Hippocampal formation (tissue), 2 donors: ENCODE measurements at regions not wholly inside any gene's neighbourhood (a gene's known extent, or its start where the extent isn't known, plus 50 kb on each side); places are given as distances from the start of the nearest gene placed in this dataset.
"Not testable (repeated sequence)": the region's sequence is repeated elsewhere in the genome, so short reads cannot be mapped to it uniquely, and the experiment has no call there.

Experiments used
- DNase-seq, 2 donors: peaks; one replicate each; lab custom pipeline; 2025; lab: John Stamatoyannopoulos, UW

- no peak for DNase-seq
Observed at GRCh38 chr9:103068753-103069152, 73.6 kb downstream of the CYLC2 start.

GRCh38 chr9:103078581-103078980 lies 83.4 kb downstream of the CYLC2 start:
- DNase-seq = no peak

DNA sequence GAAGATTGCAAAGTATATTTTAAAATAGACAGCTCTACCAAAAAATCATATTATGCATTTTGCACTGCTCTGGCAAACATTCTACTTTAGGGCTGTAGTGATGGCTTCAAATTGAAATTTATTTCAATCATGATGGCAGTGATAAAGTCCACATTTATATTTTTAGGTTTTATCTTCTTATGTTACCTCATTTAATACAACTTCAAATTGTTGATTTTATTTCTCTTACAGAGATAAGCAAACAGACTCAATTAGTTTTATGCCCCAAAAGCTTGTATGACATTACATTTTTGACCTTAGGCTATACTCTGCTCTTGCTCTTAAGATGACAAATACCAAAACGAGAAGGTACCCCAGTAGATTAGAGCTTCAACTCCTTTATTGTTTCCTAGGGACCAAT lies 87.4 kb downstream of the CYLC2 start:
- DNase-seq = no peak

DNA sequence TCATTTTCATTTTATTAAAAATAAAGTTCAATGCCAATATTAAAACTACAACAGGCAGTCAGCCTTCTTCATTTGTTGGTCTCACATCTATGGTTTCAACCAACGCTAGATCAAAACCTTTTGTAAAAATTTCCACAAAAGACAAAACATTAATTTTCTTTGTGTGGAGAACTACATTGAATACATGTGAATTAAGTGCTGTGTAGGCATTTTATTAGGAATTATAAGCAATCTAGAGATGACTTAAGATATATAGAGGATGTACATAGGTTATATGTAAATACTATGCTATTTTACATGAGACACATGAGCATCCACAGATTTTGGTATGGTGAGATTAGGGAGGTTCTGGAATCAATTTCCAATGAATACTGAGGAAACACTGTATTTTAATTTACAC lies 94.2 kb downstream of the CYLC2 start:
- no peak for DNase-seq

DNA sequence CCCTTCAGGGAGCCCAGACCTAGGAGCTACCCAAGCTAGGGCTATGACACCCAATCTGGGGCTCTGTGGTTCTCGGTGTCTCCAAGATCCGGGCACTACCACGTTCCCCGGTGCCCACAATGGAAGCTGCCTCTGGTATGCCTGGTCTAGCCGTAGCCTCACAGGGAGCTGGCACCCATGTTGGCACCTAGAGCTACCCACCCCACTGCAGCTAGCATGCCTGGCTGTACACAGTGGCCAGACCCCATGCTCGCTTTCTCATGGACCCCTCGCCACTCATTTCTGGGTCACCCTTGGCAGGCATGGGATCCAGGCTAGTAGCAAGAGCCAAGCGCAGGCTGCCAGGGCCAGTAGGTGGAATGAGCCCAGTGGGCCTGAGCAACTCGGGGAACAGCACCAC lies 109.0 kb downstream of the CYLC2 start:
- no peak for DNase-seq

GRCh38 chr9:103116246-103116645 lies 121.1 kb downstream of the CYLC2 start:
- no peak for DNase-seq

GRCh38 chr9:103126494-103126893 lies 131.4 kb downstream of the CYLC2 start:
- DNase-seq = no peak

GRCh38 chr9:103139891-103140290 lies 144.8 kb downstream of the CYLC2 start:
- DNase-seq = no peak

GRCh38 chr9:103152473-103152872 lies 157.3 kb downstream of the CYLC2 start:
- no peak for DNase-seq

GRCh38 chr9:103167530-103167929 lies 172.4 kb downstream of the CYLC2 start:
- no peak for DNase-seq

- no peak for DNase-seq
Observed at GRCh38 chr9:103168254-103168653, 173.1 kb downstream of the CYLC2 start.

DNA sequence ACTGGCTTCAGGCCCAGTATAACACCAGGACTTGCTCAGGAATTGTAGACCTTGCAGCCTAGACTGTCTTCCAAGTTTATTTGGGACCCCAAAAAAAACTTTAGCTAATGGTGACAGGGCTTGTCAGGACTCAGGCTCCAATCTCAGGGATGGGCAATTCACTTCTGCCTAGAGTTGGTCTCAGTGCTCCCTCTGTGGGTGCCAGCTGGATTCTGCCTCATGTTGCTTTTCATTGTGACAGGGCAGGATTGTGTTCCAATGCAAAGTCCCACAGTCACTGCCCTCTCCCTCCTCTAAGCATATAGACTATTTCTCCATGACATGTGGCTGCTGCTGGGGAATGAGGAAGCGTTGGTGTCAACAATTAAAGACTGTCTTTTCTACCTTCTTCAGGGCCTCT lies 174.7 kb downstream of the CYLC2 start:
- no peak for DNase-seq

DNA sequence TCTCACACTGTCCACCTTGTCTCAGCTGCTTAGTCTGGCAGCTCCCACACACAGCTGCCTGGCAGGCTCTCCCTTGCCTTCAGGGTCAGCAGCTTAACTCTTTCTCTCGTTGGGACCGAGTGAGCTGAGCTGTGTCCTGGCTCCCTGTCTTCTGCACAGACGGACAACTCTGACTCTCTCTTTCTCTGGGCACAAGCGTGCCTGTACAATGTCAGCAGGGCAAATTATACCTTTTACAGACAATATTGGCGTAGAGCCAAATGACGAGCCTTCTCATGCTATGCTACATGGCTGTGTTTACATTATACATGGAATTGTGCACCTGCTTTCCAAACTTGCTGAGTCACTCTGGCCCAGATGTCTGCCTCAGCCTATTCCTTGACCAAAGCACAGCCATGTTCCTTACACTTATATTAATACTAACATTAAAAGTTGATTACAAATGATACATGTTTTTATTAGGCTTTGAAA lies 188.6 kb downstream of the CYLC2 start:
- DNase-seq = no peak

DNA sequence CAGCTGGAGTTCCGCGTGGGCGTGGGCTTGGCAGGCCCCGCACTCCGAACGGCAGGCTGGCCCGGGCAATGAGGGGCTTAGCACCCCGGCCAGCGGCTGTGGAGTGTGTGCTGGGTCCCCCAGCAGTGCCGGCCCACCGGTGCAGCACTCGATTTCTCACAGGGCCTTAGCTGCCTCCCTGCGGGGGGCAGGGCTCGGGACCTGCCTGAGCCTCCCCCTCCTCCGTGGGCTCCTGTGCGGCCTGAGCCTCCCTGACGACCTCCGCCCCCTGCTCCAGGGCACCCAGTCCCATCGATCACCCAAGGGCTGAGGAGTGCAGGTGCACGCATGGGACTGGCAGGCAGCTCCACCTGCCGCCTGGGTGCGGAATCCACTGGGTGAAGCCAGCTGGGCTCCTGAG lies 191.8 kb downstream of the CYLC2 start:
- no peak for DNase-seq

- DNase-seq = no peak
Observed at GRCh38 chr9:103188781-103189350, 193.7 kb downstream of the CYLC2 start.

DNA sequence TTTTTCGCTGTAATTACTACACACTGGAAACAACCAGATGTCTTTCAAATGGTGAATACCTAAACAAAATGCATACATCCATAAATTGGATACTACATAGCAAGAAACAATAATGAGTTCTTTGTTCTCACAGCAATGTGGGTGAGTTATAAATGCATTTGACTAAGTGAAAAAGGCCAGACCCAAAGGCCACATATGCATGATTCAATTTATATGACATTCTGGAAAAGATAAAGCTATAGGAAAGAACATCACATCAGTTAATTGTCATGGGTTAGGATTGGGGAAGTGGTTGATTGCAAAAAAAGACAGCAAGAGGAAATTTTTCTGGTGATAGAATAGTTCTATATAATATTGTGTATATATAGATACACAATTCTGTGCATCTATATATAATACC lies 198.9 kb downstream of the CYLC2 start:
- DNase-seq = no peak

DNA sequence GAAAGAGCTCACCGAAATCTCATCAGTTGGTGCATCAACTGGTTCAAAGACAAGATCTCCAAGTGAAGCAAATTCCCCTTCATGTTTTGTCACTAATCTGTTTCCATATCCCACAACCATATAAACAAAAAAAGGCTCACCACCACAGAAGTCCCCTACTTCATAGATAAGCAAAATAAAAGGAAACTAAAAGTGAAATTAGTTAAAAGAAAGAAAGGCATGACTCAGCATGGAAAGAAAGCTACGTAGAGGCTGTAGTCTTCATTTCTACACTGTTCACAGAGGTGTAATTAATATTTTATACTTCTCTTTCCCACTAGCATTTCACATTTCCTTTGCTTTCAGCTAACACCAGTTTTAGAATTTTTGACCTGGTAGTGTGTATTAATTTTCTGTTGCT lies 208.0 kb downstream of the CYLC2 start:
- DNase-seq = no peak

DNA sequence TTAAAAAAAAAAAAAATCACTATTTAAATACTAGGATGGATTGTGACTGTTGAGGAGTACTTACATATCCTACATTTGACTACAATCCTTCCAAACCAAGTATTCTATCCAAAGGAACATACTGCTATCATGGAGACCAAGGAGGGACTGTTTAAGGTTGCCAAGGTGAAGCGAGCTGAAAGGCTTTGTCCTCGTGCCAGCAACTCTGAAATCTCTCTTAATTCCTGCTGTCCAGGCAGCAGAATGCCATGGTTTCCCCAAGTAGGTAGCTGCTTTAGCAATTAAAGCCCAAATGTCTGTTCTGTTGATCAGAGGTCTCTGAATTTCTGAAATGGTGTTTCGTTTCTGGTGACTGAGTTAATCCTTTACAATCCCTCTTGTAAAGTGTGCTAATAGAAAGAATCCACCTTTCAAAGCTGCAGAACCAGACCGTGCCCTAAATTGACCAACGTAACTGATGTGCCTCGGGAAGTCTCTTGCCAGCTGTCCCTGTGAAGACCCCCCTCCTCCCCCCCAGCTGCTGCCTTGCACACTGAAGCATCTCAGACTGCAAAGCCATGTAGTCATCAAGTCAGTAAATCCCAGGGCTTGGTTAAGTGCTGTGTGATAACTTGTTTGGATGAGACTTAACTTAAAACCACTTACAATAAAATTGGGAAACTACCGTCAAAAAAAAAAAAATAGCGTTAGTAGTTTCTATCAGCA lies 210.9 kb downstream of the CYLC2 start:
- DNase-seq = not testable (repeated sequence)

GRCh38 chr9:103210607-103211006 lies 215.5 kb downstream of the CYLC2 start:
- DNase-seq = no peak

- DNase-seq = no peak
Observed at GRCh38 chr9:103215197-103215596, 220.1 kb downstream of the CYLC2 start.

DNA sequence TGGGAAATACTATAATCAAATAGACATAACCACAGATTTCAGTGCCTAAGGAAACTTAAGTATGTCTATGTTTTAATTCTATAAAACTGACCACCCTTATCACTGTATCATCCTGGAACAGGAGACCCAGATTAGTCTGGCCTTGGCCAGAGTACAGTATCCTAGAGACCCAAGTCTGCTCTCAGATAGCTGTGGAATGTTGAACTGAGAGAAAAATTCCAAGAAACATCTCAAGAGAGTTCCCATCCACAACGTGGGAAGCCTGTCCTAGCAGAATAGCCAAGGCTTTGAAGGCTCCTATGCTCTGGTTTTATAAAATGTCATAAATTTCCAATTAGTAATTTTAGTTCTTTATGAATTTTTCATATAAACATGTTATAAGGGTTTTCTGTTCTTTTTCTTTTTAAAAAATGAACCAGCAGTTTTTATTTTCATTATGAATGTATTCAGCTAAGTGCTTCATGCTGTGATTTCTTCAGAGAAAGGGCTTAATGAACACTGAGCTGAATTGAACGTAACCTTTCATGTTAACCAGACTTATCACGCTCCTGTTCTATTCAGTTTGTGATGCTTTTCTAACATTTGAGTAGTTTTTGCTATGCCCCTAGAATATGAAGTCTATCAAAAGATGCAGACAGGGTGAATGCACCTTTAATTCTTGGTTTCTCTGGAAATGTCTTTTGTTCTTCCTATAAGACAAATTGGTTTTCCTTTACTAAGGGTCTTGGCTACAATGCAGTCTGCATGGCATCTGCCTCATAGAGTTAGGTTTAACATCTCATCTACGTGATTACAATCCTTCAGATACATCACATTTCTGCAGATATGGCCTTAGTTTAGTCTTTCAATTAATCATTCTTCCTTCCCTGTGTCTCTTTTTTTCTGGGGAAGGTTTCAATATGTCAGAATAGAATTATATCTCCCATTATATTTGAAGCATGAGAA lies 230.8 kb downstream of the CYLC2 start:
- no peak for DNase-seq

GRCh38 chr9:103226647-103227013 lies 231.5 kb downstream of the CYLC2 start:
- no peak for DNase-seq

- not testable (repeated sequence) for DNase-seq
Observed at GRCh38 chr9:103237571-103238109, 242.5 kb downstream of the CYLC2 start.
